ENCODE measurements at regions not wholly inside any gene's neighbourhood (a gene's known extent, or its start where the extent isn't known, plus 50 kb on each side); places are given as distances from the start of the nearest gene placed in this dataset.

- no peak overlapping the region for H3K4me3 ChIP-seq (ENCODE audit: low read depth, low read length)
- TF ChIP-seq CTCF (IDR thresholded peaks at IDR 0.05; ENCODE audit: low read depth, low read length) (peak; percentile 88), MYC (IDR thresholded peaks at IDR 0.05; ENCODE audit: low read depth, low read length) (no peak)
- peak; percentile 69 for DNase-seq (ENCODE audit: low read depth)
Measured at GRCh38 chr2:133780099-133780996, 212.1 kb upstream of the NCKAP5 start.

GRCh38 chr2:133780997-133781513, 212.8 kb upstream of the NCKAP5 start:
- H3K4me3 ChIP-seq (ENCODE audit: low read depth, low read length): no peak overlapping the region
- TF ChIP-seq CTCF (IDR thresholded peaks at IDR 0.05; ENCODE audit: low read depth, low read length): no peak
- TF ChIP-seq MAX (IDR thresholded peaks at IDR 0.05; ENCODE audit: low read depth, low read length): no peak
- no peak for TF ChIP-seq POLR2A (IDR thresholded peaks at IDR 0.05; ENCODE audit: extremely low read depth, insufficient read length)
- TF ChIP-seq MYC (IDR thresholded peaks at IDR 0.05; ENCODE audit: low read depth, low read length): no peak
- no peak for DNase-seq (ENCODE audit: low read depth)

- H3K4me3 ChIP-seq (ENCODE audit: low read depth, low read length): no peak overlapping the region
- no peak for DNase-seq (ENCODE audit: low read depth)
- no peak for TF ChIP-seq MYC (IDR thresholded peaks at IDR 0.05; ENCODE audit: low read depth, low read length)
- TF ChIP-seq POLR2A (IDR thresholded peaks at IDR 0.05; ENCODE audit: extremely low read depth, insufficient read length): no peak
- no peak for TF ChIP-seq MAX (IDR thresholded peaks at IDR 0.05; ENCODE audit: low read depth, low read length)
- no peak for TF ChIP-seq CTCF (IDR thresholded peaks at IDR 0.05; ENCODE audit: low read depth, low read length)
Measured at GRCh38 chr2:133787207-133787606, 218.9 kb upstream of the NCKAP5 start.

GRCh38 chr2:133787651-133788050, 219.4 kb upstream of the NCKAP5 start:
- no peak overlapping the region for H3K4me3 ChIP-seq (ENCODE audit: low read depth, low read length)
- no peak for DNase-seq (ENCODE audit: low read depth)
- TF ChIP-seq CTCF (IDR thresholded peaks at IDR 0.05; ENCODE audit: low read depth, low read length) (no peak), MAX (IDR thresholded peaks at IDR 0.05; ENCODE audit: low read depth, low read length) (no peak), POLR2A (IDR thresholded peaks at IDR 0.05; ENCODE audit: extremely low read depth, insufficient read length) (no peak), MYC (IDR thresholded peaks at IDR 0.05; ENCODE audit: low read depth, low read length) (no peak)

GRCh38 chr2:133788386-133788785, 220.1 kb upstream of the NCKAP5 start:
- no peak overlapping the region for H3K4me3 ChIP-seq (ENCODE audit: low read depth, low read length)
- no peak for DNase-seq (ENCODE audit: low read depth)
- TF ChIP-seq CTCF (IDR thresholded peaks at IDR 0.05; ENCODE audit: low read depth, low read length) (no peak), MAX (IDR thresholded peaks at IDR 0.05; ENCODE audit: low read depth, low read length) (no peak), MYC (IDR thresholded peaks at IDR 0.05; ENCODE audit: low read depth, low read length) (no peak), POLR2A (IDR thresholded peaks at IDR 0.05; ENCODE audit: extremely low read depth, insufficient read length) (no peak)

Measured in NB4 (cell line).